HG03520 (cell line): ENCODE measurements at regions not wholly inside any gene's neighbourhood (a gene's known extent, or its start where the extent isn't known, plus 50 kb on each side); places are given as distances from the start of the nearest gene placed in this dataset.
A peak's percentile ranks its signal among the peaks of the same experiment; 100 is the strongest.
"Not testable (repeated sequence)": the region's sequence is repeated elsewhere in the genome, so short reads cannot be mapped to it uniquely, and the experiment has no call there.

Source experiments
- ATAC-seq: cut with Tn5 transposase; IDR thresholded peaks from one replicate; pipeline ENCODE4 v1.9.1; 2021; ENCODE audit warnings: mild to moderate bottlenecking, moderate library complexity; ENCODE audit not compliant: unreplicated experiment

GRCh38 chr4:1589098-1589497 lies 95.0 kb downstream of the FAM53A start:
- no peak for ATAC-seq

DNA sequence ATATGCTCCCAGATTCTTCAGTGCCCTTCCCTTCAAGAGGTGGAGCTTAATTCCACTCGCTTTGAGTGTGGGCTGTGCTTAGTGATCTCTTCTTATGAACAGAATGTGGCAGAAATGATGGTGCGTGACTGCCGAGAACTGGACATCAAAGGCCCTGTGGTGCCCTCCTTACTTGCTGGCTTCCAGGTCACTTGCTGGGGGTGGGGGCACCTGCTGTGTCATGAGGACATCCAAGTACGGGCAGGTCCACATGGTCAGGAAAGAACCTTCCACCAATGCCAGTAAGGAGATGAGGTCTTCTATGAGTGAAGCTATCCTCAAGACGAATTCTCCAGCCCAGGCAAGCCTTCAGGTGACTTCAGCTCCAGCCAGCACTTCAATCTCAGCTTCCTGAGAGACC lies 95.8 kb downstream of the FAM53A start:
- no peak for ATAC-seq

DNA sequence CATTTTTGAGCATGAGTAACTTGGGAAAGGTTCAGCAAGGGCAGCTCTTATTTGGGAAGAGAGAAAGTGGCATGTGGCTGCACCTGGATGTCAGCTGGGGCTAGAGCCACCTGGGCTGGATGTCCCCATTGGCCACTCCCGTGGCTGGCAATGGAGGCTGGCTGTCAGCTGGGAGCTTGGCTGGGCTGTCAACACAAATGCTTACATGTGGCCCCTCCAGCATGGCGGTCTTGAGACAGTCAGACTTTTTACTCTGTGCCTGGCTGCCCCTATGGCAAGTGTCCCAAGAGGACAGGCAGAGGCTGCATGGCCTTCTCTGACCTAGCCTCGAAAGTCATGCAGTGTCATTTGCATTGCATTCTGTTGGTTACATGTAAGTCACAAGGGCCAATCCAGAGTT lies 99.6 kb downstream of the FAM53A start:
- ATAC-seq: no peak

- no peak for ATAC-seq
Observed at GRCh38 chr4:1583859-1584258, 100.3 kb downstream of the FAM53A start.

DNA sequence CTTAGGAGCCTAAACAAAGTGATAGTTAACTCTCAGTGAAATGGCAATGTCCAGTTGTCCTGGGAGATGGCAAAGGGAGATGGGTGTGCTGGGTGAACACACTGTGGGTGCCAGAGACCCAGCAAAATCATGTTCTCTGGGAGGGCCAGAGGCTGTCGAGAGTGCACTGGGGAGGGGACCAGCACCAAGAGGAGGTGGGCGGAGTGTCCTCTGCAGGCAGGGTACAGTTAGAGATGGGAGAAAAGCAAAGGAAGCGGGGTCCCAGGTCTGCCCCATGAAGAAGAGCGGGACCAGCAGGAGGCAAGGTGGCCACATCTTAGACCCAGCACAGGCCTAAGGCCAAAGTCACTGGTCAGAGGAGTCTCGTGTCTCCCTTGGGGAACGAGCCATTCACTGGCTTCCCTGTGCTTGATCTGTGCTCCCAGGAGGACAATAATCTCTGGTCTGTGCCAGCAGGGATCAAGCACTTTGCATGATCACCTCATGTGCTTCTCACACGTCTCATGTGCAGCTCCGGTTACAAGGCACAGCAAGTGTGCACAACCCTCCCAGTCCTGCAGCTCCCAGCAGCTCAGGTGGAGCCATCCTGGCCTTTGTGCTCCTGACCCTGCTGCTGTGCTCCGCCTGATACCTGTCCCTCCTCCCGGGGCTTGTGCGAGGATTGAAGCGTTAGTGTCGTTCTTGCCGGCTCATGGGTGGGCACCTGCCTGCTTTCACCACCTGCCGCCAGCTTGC lies 100.9 kb downstream of the FAM53A start:
- no peak for ATAC-seq

DNA sequence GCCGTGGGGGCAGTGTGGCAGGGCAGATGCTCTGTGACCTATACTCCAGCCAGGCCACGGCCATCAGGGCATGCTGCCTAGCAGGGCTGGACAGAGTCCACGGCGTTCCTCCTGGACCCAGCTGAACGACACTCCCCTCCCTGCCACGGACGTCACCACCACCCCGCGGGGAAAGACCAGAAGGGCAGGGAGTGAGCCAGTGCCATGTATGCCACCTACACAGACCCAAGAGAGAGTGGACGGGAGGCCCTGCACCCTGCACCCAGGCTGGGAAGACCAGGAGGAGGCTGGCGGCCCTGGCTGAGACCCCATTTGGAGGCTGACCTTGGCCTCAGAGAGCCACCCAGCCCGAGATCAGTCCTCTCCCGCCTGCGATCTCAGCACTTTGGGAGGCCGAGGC lies 101.9 kb downstream of the FAM53A start:
- no peak for ATAC-seq

- ATAC-seq: peak; percentile 63
Observed at GRCh38 chr4:1581164-1581894, 102.8 kb downstream of the FAM53A start.

- not testable (repeated sequence) for ATAC-seq
Observed at GRCh38 chr4:1580692-1581012, 103.5 kb downstream of the FAM53A start.

DNA sequence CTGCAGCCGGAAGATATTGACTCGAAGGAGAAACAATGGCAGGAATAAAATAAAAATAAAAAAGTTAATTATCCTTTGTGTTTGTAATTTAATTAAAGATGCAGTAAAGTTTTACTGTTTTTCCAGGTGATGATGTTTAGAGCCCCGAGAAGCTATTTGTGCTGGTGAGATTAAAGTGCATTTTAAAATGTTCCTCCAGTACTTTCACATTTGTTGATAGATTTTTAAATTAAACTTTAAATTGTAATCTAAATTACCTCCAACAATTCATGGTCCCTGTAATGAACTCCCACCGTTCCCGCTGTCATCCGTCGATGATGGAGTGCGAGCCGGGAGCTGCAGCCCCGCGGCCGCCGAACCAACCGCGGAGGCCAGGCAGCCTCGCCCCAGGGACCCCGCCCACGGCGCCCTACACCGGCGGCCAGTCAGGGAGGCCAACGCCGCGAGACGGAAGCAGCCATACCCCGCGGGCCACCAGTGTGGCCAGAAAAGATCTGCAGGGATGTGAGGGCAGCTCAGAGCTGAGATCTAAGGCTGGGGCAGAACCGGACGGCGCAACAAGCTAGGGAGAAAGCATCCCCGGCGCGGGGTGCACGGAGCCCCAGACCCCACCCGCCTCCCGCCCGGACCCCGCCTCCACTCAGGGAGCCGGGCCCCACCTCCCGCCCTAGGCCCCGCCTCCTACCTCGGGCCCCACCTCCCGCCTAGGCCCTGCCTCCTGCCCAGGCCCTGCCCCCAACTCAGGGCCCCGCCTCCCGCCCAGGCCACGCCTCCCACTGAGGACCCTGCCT lies 104.0 kb downstream of the FAM53A start:
- peak; percentile 54 for ATAC-seq

- ATAC-seq: no peak
Observed at GRCh38 chr4:1579001-1579900, 104.9 kb downstream of the FAM53A start.

- ATAC-seq: no peak
Observed at GRCh38 chr4:1578251-1578773, 105.8 kb downstream of the FAM53A start.

DNA sequence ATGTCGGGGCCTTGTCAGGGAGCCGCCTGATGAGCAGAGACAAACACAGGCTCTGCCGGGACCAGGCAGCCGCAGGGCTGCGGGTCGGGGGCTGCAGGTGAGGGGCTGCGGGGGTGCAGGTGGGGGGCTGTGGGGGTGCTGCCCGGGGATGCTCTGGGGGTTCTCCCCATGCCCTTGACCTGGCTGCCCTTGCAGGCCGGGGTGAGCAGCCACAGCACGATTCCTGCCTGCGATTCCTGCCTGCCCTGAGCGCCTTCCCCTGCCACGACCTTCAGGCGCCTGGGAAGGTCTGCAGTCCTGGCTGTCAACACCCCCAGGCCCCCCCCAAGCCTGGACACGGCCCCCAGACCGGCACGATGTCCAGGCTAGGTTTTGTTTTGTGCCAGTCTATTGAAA lies 106.3 kb downstream of the FAM53A start:
- ATAC-seq: no peak

DNA sequence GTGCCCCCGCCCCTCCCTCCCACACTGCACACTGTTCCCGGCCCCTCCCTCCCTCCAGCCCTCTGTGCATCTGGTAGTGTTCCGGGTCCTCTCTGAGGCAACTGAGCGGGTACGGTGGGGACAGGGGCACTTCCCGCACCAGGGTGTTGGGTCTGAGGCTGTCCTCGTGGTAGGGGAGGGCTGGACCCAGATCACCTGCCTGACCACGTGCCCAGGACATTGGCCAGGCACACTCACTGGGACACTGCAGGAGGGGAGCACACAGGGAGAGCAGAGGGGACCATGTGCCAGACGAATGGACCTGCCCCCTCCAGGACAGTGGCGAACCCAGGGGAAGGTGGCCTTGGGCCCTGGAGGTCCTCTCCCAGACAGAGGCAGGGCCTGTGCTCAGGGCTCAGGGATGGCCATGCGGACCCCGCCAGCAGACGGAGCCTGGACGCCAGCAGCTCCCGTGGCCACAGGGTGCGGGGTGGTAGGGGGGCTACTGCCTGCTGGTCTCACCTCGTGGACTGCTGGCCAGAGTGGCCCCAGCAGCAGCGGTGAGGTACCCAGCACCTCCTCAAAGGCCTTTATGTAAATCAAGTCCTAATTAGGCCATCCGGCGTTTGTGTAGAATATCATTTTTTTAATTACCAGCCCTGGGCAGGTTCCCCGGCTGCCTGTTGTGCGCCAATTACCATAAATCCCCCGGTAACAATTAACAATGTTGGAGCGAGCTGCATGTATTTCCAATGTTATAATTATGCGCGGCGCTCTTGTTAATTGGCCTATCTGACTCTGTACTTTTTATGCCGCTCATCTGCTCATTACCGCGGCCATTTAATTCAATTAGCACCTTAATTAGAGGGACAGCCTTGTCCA lies 106.9 kb downstream of the FAM53A start:
- ATAC-seq: no peak

GRCh38 chr4:1576304-1576960 lies 107.7 kb downstream of the FAM53A start:
- ATAC-seq: no peak

GRCh38 chr4:1575418-1576303 lies 108.5 kb downstream of the FAM53A start:
- no peak for ATAC-seq

DNA sequence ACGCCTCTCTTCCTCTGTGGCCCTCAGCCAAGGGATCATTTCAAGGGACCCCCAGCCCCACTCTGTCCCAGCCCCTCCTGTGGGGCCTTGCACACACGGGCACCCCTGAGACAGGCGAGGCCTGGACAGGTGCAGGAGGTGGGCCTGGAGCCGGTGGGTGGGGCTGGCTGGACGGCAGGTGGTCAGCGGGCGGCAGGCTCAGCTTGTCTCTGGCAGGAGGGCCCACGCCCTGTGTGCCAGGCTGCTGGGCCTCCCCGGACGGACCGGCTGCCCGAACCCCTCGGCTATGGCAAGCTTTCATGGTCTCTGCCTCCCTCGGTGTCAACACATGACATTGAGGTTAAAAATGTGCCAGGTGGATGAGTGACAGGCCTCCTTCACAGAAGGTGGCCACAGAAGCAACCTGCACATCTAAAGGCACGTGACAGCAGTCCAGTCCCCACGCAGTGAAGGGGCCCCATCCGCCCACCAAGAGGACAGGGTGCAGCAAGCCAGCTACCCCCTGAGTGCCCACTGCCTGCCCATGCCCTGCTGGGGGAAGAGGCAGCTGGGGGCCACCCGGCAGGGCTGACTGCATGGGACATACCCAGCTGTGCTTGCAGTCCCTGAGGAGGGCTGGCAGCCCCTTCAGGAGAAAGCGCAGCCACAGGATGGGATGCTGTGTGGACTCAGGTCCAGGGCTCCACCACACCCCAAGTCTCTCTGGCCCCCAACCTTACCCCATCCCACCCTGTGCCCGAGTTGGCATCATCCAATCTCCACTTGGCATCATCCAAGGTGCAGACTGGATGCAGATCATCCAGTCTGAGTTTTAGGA lies 109.3 kb downstream of the FAM53A start:
- no peak for ATAC-seq

DNA sequence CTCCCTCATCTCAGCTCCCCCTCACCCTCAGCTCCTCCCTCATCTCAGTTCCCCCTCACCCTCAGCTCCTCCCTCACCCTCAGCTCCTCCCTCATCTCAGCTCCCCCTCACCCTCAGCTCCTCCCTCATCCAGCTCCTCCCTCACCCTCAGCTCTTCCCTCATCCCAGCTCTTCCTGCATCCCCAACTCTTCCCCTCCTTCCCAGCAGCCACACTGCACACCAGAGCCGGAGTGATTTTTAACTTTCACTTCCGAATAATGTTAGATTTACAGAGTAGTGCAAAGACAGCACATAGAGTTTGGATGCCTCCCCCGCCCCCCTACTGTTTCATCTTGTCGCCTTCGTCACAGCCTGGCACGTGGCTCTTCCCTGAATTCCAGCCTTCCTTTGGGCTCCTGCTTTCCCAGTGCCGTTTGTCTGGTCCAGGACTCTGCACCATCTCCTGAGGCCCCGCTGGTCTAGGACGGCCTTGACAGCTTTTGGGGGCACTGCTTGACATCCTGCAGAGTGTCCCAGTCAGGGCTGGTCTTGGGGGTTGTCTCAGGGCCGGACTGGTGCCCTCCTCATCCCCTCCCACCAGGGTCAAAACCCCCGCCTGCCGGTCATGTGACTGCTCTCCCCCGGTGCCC lies 110.2 kb downstream of the FAM53A start:
- no peak for ATAC-seq
